ENCODE measurements at regions not wholly inside any gene's neighbourhood (a gene's known extent, or its start where the extent isn't known, plus 50 kb on each side); places are given as distances from the start of the nearest gene placed in this dataset.
"Not testable (repeated sequence)": the region's sequence is repeated elsewhere in the genome, so short reads cannot be mapped to it uniquely, and the experiment has no call there.

GRCh38 chr13:62387647-62388046, 972.0 kb upstream of the PCDH20 start:
- FAIRE-seq = no peak

GRCh38 chr13:62379241-62379640, 963.6 kb upstream of the PCDH20 start:
- FAIRE-seq = not testable (repeated sequence)

- no peak for FAIRE-seq
Measured at GRCh38 chr13:62377838-62378237, 962.2 kb upstream of the PCDH20 start.

GRCh38 chr13:62375653-62376052, 960.0 kb upstream of the PCDH20 start:
- no peak for FAIRE-seq

- FAIRE-seq = no peak
Measured at GRCh38 chr13:62371737-62372136, 956.1 kb upstream of the PCDH20 start.

GRCh38 chr13:62367971-62368370, 952.3 kb upstream of the PCDH20 start:
- not testable (repeated sequence) for FAIRE-seq

GRCh38 chr13:62360609-62361008, 945.0 kb upstream of the PCDH20 start:
- no peak for FAIRE-seq

- no peak for FAIRE-seq
Measured at GRCh38 chr13:62358646-62358932, 942.9 kb upstream of the PCDH20 start.

GRCh38 chr13:62357887-62358645, 942.4 kb upstream of the PCDH20 start:
- no peak for FAIRE-seq

GRCh38 chr13:62356977-62357376, 941.3 kb upstream of the PCDH20 start:
- no peak for FAIRE-seq

- no peak for FAIRE-seq
Measured at GRCh38 chr13:62337109-62337880, 921.6 kb upstream of the PCDH20 start.

- no peak for FAIRE-seq
Measured at GRCh38 chr13:62336507-62336906, 920.9 kb upstream of the PCDH20 start.

GRCh38 chr13:62333466-62333865, 917.8 kb upstream of the PCDH20 start:
- no peak for FAIRE-seq

- FAIRE-seq = no peak
Measured at GRCh38 chr13:62331384-62331783, 915.7 kb upstream of the PCDH20 start.

- FAIRE-seq = no peak
Measured at GRCh38 chr13:62327367-62327766, 911.7 kb upstream of the PCDH20 start.

GRCh38 chr13:62324842-62325241, 909.2 kb upstream of the PCDH20 start:
- peak; percentile 88 for FAIRE-seq

- no peak for FAIRE-seq
Measured at GRCh38 chr13:62321895-62322294, 906.2 kb upstream of the PCDH20 start.

GRCh38 chr13:62321139-62321538, 905.5 kb upstream of the PCDH20 start:
- no peak for FAIRE-seq

- peak; percentile 47 for FAIRE-seq
Measured at GRCh38 chr13:62320129-62321108, 904.8 kb upstream of the PCDH20 start.

GRCh38 chr13:62309904-62310303, 894.3 kb upstream of the PCDH20 start:
- no peak for FAIRE-seq

GRCh38 chr13:62305756-62306155, 890.1 kb upstream of the PCDH20 start:
- FAIRE-seq = no peak

- FAIRE-seq = no peak
Measured at GRCh38 chr13:62302341-62302740, 886.7 kb upstream of the PCDH20 start.

GRCh38 chr13:62299988-62300387, 884.3 kb upstream of the PCDH20 start:
- no peak for FAIRE-seq

Data from colon (tissue), 2 donors.